ENCODE measurements at regions not wholly inside any gene's neighbourhood (a gene's known extent, or its start where the extent isn't known, plus 50 kb on each side); places are given as distances from the start of the nearest gene placed in this dataset.

DNA sequence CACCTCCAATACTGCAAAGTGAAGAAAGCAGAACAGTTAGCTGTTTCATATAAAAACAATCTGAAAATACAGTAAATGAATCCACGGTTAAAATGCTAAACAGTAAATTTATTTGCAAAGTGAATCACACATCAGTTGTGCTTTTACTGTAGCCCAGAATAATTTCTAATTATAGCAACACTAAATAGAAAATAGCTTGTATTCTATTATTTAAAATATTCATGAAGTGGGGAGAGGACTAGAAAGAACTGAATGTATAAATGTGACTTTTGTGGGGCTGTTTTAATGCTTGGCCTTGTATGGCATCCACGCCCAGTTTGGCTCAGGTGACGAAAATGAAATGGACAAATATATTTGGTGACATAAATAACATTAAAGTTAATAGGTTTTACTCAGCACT, 148.2 kb downstream of the ATP23 start:
- TF ChIP-seq, protein P1, sequence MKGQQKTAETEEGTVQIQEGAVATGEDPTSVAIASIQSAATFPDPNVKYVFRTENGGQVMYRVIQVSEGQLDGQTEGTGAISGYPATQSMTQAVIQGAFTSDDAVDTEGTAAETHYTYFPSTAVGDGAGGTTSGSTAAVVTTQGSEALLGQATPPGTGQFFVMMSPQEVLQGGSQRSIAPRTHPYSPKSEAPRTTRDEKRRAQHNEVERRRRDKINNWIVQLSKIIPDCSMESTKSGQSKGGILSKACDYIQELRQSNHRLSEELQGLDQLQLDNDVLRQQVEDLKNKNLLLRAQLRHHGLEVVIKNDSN (IDR thresholded peaks at IDR 0.05) = no peak
- TF ChIP-seq EP300 (IDR thresholded peaks at IDR 0.05; ENCODE audit: borderline replicate concordance) (no peak), EGR1 (IDR thresholded peaks at IDR 0.05) (no peak), MAX (IDR thresholded peaks at IDR 0.05) (no peak), CREB1 (IDR thresholded peaks at IDR 0.05; ENCODE audit: low read depth) (no peak), FOXM1 (IDR thresholded peaks at IDR 0.05; ENCODE audit: borderline replicate concordance, low read depth) (no peak), REST (IDR thresholded peaks at IDR 0.05; ENCODE audit: low read depth) (no peak)

Data from Ishikawa (cell line).